NOMO-1 (cell line): ENCODE measurements at regions not wholly inside any gene's neighbourhood (a gene's known extent, or its start where the extent isn't known, plus 50 kb on each side); places are given as distances from the start of the nearest gene placed in this dataset.

Source experiments
- DNase-seq, 2 experiments: peaks; one replicate each; lab custom pipeline; 2025; ENCODE audit not compliant: unreplicated experiment in 2 of 2; lab: John Stamatoyannopoulos, UW

GRCh38 chr5:3883040-3883439, 287.4 kb downstream of the IRX1 start:
- DNase-seq: no peak

GRCh38 chr5:3886524-3887451, 291.2 kb downstream of the IRX1 start:
- no peak for DNase-seq

- no peak for DNase-seq
Measured at GRCh38 chr5:3888310-3888709, 292.7 kb downstream of the IRX1 start.

- DNase-seq: no peak
Measured at GRCh38 chr5:3889412-3890142, 293.9 kb downstream of the IRX1 start.

GRCh38 chr5:3891113-3891512, 295.5 kb downstream of the IRX1 start:
- no peak for DNase-seq

GRCh38 chr5:3893527-3893926, 297.9 kb downstream of the IRX1 start:
- DNase-seq: no peak

GRCh38 chr5:3893975-3894374, 298.3 kb downstream of the IRX1 start:
- DNase-seq: no peak

- DNase-seq: no peak
Measured at GRCh38 chr5:3896098-3896497, 300.5 kb downstream of the IRX1 start.

GRCh38 chr5:3899093-3899492, 303.5 kb downstream of the IRX1 start:
- no peak for DNase-seq

GRCh38 chr5:3904584-3904983, 309.0 kb downstream of the IRX1 start:
- DNase-seq: no peak

GRCh38 chr5:3905031-3905430, 309.4 kb downstream of the IRX1 start:
- DNase-seq: no peak

- no peak for DNase-seq
Measured at GRCh38 chr5:3905521-3905920, 309.9 kb downstream of the IRX1 start.

GRCh38 chr5:3911111-3911510, 315.5 kb downstream of the IRX1 start:
- no peak for DNase-seq

- no peak for DNase-seq
Measured at GRCh38 chr5:3911773-3912172, 316.1 kb downstream of the IRX1 start.

GRCh38 chr5:3912790-3913189, 317.2 kb downstream of the IRX1 start:
- no peak for DNase-seq

- no peak for DNase-seq
Measured at GRCh38 chr5:3913279-3913678, 317.6 kb downstream of the IRX1 start.

- DNase-seq: no peak
Measured at GRCh38 chr5:3925022-3925421, 329.4 kb downstream of the IRX1 start.

- no peak for DNase-seq
Measured at GRCh38 chr5:3925935-3926334, 330.3 kb downstream of the IRX1 start.

GRCh38 chr5:3929799-3930198, 334.2 kb downstream of the IRX1 start:
- no peak for DNase-seq

- no peak for DNase-seq
Measured at GRCh38 chr5:3931976-3932375, 336.3 kb downstream of the IRX1 start.

GRCh38 chr5:3933536-3933935, 337.9 kb downstream of the IRX1 start:
- no peak for DNase-seq

- no peak for DNase-seq
Measured at GRCh38 chr5:3933966-3934365, 338.3 kb downstream of the IRX1 start.
